H9 (cell line): ENCODE measurements at regions not wholly inside any gene's neighbourhood (a gene's known extent, or its start where the extent isn't known, plus 50 kb on each side); places are given as distances from the start of the nearest gene placed in this dataset.

Source experiments
- DNase-seq: peaks from one replicate; pipeline ENCODE4 v3.0.0-alpha.2; 2017
- H2AFZ ChIP-seq: one replicate; pipeline ENCODE4 v1.6.1; 2013; ENCODE audit warnings: mild to moderate bottlenecking, low read length, control low read depth, moderate library complexity
- H2AK5ac ChIP-seq: 2 replicates; pipeline ENCODE4 v1.6.1; 2013; ENCODE audit warnings: low read length, control low read depth, mixed read lengths; ENCODE audit not compliant: insufficient read length
- H2BK120ac ChIP-seq: one replicate; pipeline ENCODE4 v1.6.1; 2013; ENCODE audit warnings: low read depth, mild to moderate bottlenecking, low read length, control low read depth, inconsistent platforms; ENCODE audit not compliant: poor library complexity, severe bottlenecking
- H2BK12ac ChIP-seq: 2 replicates; pipeline ENCODE4 v1.6.1; 2013; ENCODE audit warnings: low read length, control low read depth, mixed read lengths, low read depth; ENCODE audit not compliant: insufficient read length
- H2BK15ac ChIP-seq: 2 replicates; pipeline ENCODE4 v1.6.1; 2013; ENCODE audit warnings: low read depth, low read length, control low read depth
- H2BK20ac ChIP-seq: one replicate; pipeline ENCODE4 v1.6.1; 2013; ENCODE audit warnings: low read depth, mild to moderate bottlenecking, low read length, control low read depth, inconsistent platforms; ENCODE audit not compliant: poor library complexity, severe bottlenecking
- H2BK5ac ChIP-seq: 2 replicates; pipeline ENCODE4 v1.6.1; 2013; ENCODE audit warnings: low read length, control low read depth, mixed read lengths; ENCODE audit not compliant: insufficient read length
- H3K14ac ChIP-seq: 2 replicates; pipeline ENCODE4 v1.6.1; 2013; ENCODE audit warnings: low read length, control low read depth; ENCODE audit not compliant: insufficient read depth
- H3K18ac ChIP-seq: 2 replicates; pipeline ENCODE4 v1.6.1; 2013; ENCODE audit warnings: low read depth, mild to moderate bottlenecking, mixed read lengths, low read length, control low read depth; ENCODE audit not compliant: insufficient read length
- H3K23ac ChIP-seq: 2 replicates; pipeline ENCODE4 v1.6.1; 2013; ENCODE audit warnings: low read length, control low read depth, mixed read lengths, low read depth; ENCODE audit not compliant: insufficient read length
- H3K23me2 ChIP-seq: 2 replicates; pipeline ENCODE4 v1.6.1; 2013; ENCODE audit warnings: low read depth, mild to moderate bottlenecking, mixed read lengths, low read length, control low read depth; ENCODE audit not compliant: insufficient read length, poor library complexity, severe bottlenecking
- H3K27ac ChIP-seq: 2 replicates; pipeline ENCODE4 v1.5.1; 2013; ENCODE audit warnings: low read length, control low read depth, mixed read lengths, low read depth; ENCODE audit not compliant: insufficient read length
- H3K27me3 ChIP-seq: 2 replicates; pipeline ENCODE4 v1.6.1; 2013; ENCODE audit warnings: low read length, control low read depth, inconsistent platforms; ENCODE audit not compliant: insufficient read depth
- H3K4ac ChIP-seq: 2 replicates; pipeline ENCODE4 v1.6.1; 2013; ENCODE audit warnings: low read depth, mild to moderate bottlenecking, control low read depth, inconsistent platforms, low read length, moderate library complexity
- H3K4me1 ChIP-seq: 2 replicates; pipeline ENCODE4 v1.6.1; 2013; ENCODE audit warnings: low read length, control low read depth, inconsistent platforms; ENCODE audit not compliant: insufficient read depth
- H3K4me2 ChIP-seq: 2 replicates; pipeline ENCODE4 v1.6.1; 2013; ENCODE audit warnings: low read length, control low read depth, mixed read lengths; ENCODE audit not compliant: insufficient read length, insufficient read depth
- H3K56ac ChIP-seq: 2 replicates; pipeline ENCODE4 v1.6.1; 2013; ENCODE audit warnings: low read depth, mild to moderate bottlenecking, mixed read lengths, low read length, control low read depth; ENCODE audit not compliant: insufficient read length
- H3K79me1 ChIP-seq: 2 replicates; pipeline ENCODE4 v1.6.1; 2013; ENCODE audit warnings: low read depth, mild to moderate bottlenecking, moderate library complexity, low read length, control low read depth, inconsistent platforms; ENCODE audit not compliant: insufficient read depth, poor library complexity, severe bottlenecking
- H3K79me2 ChIP-seq: 2 replicates; pipeline ENCODE4 v1.6.1; 2013; ENCODE audit warnings: low read length, control low read depth, inconsistent platforms; ENCODE audit not compliant: insufficient read depth
- H3K9ac ChIP-seq: 2 replicates; pipeline ENCODE4 v1.6.1; 2013; ENCODE audit warnings: low read length, control low read depth, mixed read lengths; ENCODE audit not compliant: insufficient read length; ENCODE audit errors: extremely low read depth
- H3K9me3 ChIP-seq: one replicate; pipeline ENCODE4 v1.6.1; 2013; ENCODE audit warnings: low read depth, low read length, inconsistent platforms; ENCODE audit not compliant: control insufficient read depth
- H3T11ph ChIP-seq: one replicate; pipeline ENCODE4 v1.6.1; 2013; ENCODE audit warnings: mild to moderate bottlenecking, low read length, control low read depth, inconsistent platforms
- H4K20me1 ChIP-seq: one replicate; pipeline ENCODE4 v1.6.1; 2013; ENCODE audit not compliant: control insufficient read depth, insufficient read length, insufficient read depth
- H4K5ac ChIP-seq: 2 replicates; pipeline ENCODE4 v1.6.1; 2013; ENCODE audit warnings: low read depth, mild to moderate bottlenecking, mixed read lengths, low read length, control low read depth; ENCODE audit not compliant: insufficient read length
- H4K8ac ChIP-seq: replicated peaks from 2 replicates; pipeline ENCODE4 v1.6.1; 2013; ENCODE audit warnings: low read length, control low read depth, mixed read lengths, low read depth; ENCODE audit not compliant: insufficient read length
- H4K91ac ChIP-seq: 2 replicates; pipeline ENCODE4 v1.6.1; 2013; ENCODE audit warnings: low read depth, mild to moderate bottlenecking, moderate library complexity, mixed read lengths, low read length, control low read depth; ENCODE audit not compliant: insufficient read length
- H3K27ac Mint-ChIP-seq, 3 experiments: 2 replicates in 2 of 3; 3 replicates in 1 of 3; pipeline ENCODE4 v1.8.0; 2020 to 2021; ENCODE audit warnings: mixed read lengths in 3 of 3, mild to moderate bottlenecking in 1 of 3, moderate library complexity in 1 of 3
- H3K27me3 Mint-ChIP-seq: 2 replicates; pipeline ENCODE4 v1.8.0; 2021; ENCODE audit warnings: low read depth, mild to moderate bottlenecking, moderate library complexity, mixed read lengths
- H3K36me3 Mint-ChIP-seq, 3 experiments: 2 replicates in 2 of 3; 3 replicates in 1 of 3; pipeline ENCODE4 v1.8.0; 2020 to 2021; ENCODE audit warnings: low read depth in 3 of 3, mixed read lengths in 3 of 3; ENCODE audit not compliant: insufficient read depth in 1 of 3
- H3K4me1 Mint-ChIP-seq, 2 experiments: 2 replicates each; pipeline ENCODE4 v1.8.0; 2020; ENCODE audit warnings: mixed read lengths in 2 of 2
- H3K4me3 Mint-ChIP-seq, 2 experiments: 2 replicates in 1 of 2; 3 replicates in 1 of 2; pipeline ENCODE4 v1.8.0; 2020 to 2021; ENCODE audit warnings: mild to moderate bottlenecking in 2 of 2, mixed read lengths in 2 of 2, moderate library complexity in 1 of 2
- H3K9me3 Mint-ChIP-seq, 2 experiments: 2 replicates in 1 of 2; 3 replicates in 1 of 2; pipeline ENCODE4 v1.8.0; 2020; ENCODE audit warnings: mild to moderate bottlenecking in 2 of 2, mixed read lengths in 2 of 2, moderate library complexity in 1 of 2
- TF ChIP-seq, protein P1 (sequence below): fragments of 200-600 bp; sonication (generic); conservative IDR thresholded peaks from 3 replicates; pipeline ENCODE4 v1.8.0; 2021; ENCODE audit warnings: antibody characterized with exemption, mild to moderate bottlenecking

DNA sequence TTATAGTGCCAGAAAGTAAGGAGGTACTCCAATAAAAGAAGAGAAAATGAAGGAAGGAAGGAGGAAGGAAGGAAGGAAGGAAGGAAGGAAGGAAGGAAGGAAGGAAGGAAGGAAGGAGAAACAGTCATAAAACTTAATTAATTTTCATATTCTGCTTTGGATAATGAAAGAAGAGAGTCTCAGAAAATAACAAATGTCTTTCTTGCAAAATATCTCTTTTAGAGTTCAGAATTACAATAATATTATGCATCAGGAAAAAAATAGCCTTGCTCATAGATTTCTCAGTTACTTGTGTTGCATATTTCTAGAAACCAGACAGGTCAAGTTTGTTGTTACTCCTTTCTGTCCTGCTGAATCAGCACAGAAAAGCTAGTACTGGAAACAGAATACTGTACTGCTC is 130.1 kb upstream of the DKK2 start:
- Mint-ChIP-seq H3K27ac (no peak overlapping the region), H3K4me1 (no peaks in the 10 kb centered on the region), H3K4me3 (no peak overlapping the region), H3K27me3 (no peaks in the 10 kb centered on the region), H3K9me3 (peaks cover 7 to 13% of the 10 kb centered on the region in 2 experiments), H3K36me3 (peaks cover 0 to 11% (median 0%) of the 10 kb centered on the region in 3 experiments; a peak in 2 of 7 replicates)
- H4K20me1 ChIP-seq: no peaks in the 10 kb centered on the region
- no peak overlapping the region for H3K27ac ChIP-seq
- H3K4me2 ChIP-seq: no peak overlapping the region
- no peak overlapping the region for H3K18ac ChIP-seq
- H2BK12ac ChIP-seq: no peak overlapping the region
- no peak overlapping the region for H3K14ac ChIP-seq
- no peaks in the 10 kb centered on the region for H3K9me3 ChIP-seq
- H3K79me2 ChIP-seq: no peaks in the 10 kb centered on the region
- H3K9ac ChIP-seq: no peak overlapping the region
- no peak overlapping the region for H2AFZ ChIP-seq
- no peak overlapping the region for H4K8ac ChIP-seq
- H3K23me2 ChIP-seq: no peaks in the 10 kb centered on the region
- no peak overlapping the region for H2AK5ac ChIP-seq
- no peak overlapping the region for H3K56ac ChIP-seq
- no peak overlapping the region for H2BK15ac ChIP-seq
- no peak for DNase-seq
- H3K4ac ChIP-seq: no peak overlapping the region
- no peaks in the 10 kb centered on the region for H3K79me1 ChIP-seq
- no peaks in the 10 kb centered on the region for H3K4me1 ChIP-seq
- H3K27me3 ChIP-seq: no peaks in the 10 kb centered on the region
- H4K91ac ChIP-seq: no peak overlapping the region
- H3T11ph ChIP-seq: no peak overlapping the region
- no peak overlapping the region for H2BK20ac ChIP-seq
- H2BK5ac ChIP-seq: no peak overlapping the region
- TF ChIP-seq, protein P1, sequence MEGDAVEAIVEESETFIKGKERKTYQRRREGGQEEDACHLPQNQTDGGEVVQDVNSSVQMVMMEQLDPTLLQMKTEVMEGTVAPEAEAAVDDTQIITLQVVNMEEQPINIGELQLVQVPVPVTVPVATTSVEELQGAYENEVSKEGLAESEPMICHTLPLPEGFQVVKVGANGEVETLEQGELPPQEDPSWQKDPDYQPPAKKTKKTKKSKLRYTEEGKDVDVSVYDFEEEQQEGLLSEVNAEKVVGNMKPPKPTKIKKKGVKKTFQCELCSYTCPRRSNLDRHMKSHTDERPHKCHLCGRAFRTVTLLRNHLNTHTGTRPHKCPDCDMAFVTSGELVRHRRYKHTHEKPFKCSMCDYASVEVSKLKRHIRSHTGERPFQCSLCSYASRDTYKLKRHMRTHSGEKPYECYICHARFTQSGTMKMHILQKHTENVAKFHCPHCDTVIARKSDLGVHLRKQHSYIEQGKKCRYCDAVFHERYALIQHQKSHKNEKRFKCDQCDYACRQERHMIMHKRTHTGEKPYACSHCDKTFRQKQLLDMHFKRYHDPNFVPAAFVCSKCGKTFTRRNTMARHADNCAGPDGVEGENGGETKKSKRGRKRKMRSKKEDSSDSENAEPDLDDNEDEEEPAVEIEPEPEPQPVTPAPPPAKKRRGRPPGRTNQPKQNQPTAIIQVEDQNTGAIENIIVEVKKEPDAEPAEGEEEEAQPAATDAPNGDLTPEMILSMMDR: no peak
- no peak overlapping the region for H4K5ac ChIP-seq
- no peak overlapping the region for H3K23ac ChIP-seq
- no peak overlapping the region for H2BK120ac ChIP-seq
